Bone marrow (tissue), 2 donors: ENCODE measurements at regions not wholly inside any gene's neighbourhood (a gene's known extent, or its start where the extent isn't known, plus 50 kb on each side); places are given as distances from the start of the nearest gene placed in this dataset.
"Not testable (repeated sequence)": the region's sequence is repeated elsewhere in the genome, so short reads cannot be mapped to it uniquely, and the experiment has no call there.

ENCODE experiments used
- DNase-seq, 2 donors: peaks; one replicate each; lab custom pipeline; 2025; lab: John Stamatoyannopoulos, UW

DNA sequence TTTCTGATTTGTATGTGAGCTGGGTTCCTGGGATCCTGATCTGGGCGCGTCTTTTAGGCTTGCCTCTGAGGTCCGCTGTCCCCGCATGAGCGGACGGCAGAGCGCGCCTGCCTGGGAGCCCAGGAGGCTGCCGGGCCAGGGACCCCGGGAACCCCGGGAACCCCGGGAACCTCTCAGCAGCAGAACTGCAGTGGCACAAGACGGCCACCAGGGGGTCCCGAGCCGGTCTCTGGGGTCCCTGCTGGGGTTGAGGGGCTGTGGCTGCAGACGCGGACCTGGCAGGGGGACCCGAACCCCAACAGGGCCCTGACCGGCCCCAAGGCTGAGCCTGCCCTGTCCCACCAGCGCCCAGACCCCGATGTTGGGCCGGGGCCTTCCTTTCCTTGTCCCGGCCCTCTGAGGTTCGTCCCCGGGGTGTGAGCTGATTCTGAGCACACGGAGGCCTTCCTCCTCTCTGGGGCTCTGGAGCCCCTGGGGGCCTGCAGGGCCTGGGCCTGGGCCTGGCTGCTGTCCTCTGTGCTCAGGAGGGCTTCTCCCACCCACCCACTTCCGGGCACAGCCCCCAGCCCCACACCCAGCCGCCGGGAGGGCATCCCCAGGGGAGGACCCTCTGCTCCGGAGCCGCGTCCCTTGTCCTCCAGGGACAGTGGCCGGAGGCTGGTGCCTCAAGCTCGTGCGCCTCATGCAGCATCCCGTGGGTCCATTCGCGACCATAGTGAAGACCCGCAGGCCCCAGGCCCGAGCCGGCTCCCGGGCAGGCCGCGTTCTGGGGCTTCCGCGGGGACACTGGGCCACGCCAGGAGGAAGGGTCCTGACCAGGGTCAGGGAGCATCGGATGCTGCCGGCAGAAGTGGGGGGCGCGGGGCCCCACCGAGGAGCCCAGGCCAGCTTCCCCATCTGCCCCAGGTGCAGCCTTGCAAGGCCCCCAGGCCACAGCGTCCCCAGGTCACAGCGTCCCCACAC, 152.9 kb downstream of the TMEM121 start:
- not testable (repeated sequence) for DNase-seq

GRCh38 chr14:105679959-105680735, 153.8 kb downstream of the TMEM121 start:
- DNase-seq, result not testable (repeated sequence)

- not testable (repeated sequence) for DNase-seq
These were observed 154.3 kb downstream of the TMEM121 start for GRCh38 chr14:105680736-105681098.

DNA sequence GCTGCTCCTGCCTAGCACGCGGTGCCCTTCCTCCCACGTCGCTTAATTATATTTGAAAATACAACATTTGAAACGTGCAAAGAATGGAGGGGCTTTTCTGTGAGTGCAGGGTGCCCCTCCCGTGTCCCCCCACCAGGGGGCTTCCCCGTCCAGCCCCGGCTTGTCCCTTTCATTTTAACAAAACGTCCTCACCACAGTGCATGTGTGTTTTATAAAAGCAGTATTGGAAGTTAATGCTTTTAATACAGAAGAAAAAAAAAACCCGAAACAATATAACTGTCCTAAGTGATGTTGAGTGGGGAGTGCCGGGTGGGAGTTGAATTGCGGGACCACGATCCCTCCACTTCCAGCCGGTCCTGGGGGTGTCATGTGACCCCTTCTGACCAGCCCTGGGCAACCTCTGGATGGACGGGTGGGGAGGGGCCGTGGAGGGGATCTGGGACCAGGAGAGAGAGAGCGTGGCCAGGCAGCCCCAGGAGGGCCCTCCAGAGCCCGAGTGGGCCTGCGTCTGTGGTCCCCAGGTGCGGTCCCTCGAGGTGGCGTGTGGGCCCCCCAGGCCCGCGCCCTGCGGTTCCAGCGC, 155.3 kb downstream of the TMEM121 start:
- not testable (repeated sequence) for DNase-seq

GRCh38 chr14:105682442-105682841, 156.1 kb downstream of the TMEM121 start:
- not testable (repeated sequence) for DNase-seq

DNA sequence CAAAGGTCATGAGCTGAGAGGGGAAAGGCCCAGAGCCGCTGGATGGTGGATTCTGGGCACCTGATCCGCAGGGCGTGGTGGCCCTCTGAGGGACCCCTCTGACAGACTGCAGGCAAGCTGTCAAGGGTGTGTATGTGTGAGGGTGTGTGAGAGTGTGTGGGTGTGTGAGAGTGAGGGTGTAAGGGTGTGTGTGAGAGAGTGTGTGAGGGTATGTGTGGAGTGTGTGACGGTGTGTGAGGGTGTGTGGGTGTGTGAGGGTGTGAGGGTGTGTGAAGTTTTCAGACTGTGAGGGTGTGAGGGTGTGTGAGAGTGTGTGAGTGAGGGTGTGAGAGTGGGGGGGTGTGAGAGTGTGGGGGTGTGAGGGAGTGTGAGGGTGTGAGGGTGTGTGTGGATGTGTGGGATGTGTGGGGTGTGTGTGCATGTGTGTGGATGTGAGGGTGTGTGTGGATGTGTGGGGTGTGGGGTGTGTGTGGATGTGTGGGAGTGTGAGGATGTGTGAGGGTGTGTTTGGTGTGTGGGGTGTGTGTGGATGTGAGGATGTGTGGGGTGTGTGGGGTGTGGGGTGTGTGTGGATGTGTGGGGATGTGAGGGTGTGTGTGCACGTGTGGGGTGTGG, 156.7 kb downstream of the TMEM121 start:
- no peak for DNase-seq

GRCh38 chr14:105684056-105684455, 157.7 kb downstream of the TMEM121 start:
- not testable (repeated sequence) for DNase-seq

- DNase-seq, result not testable (repeated sequence)
These were observed 158.2 kb downstream of the TMEM121 start for GRCh38 chr14:105684597-105684996.

GRCh38 chr14:105685003-105685402, 158.6 kb downstream of the TMEM121 start:
- DNase-seq, result no peak

- not testable (repeated sequence) for DNase-seq
These were observed 159.2 kb downstream of the TMEM121 start for GRCh38 chr14:105685605-105686004.

GRCh38 chr14:105686050-105686449, 159.7 kb downstream of the TMEM121 start:
- DNase-seq, result not testable (repeated sequence)

GRCh38 chr14:105686462-105687170, 160.2 kb downstream of the TMEM121 start:
- not testable (repeated sequence) for DNase-seq

DNA sequence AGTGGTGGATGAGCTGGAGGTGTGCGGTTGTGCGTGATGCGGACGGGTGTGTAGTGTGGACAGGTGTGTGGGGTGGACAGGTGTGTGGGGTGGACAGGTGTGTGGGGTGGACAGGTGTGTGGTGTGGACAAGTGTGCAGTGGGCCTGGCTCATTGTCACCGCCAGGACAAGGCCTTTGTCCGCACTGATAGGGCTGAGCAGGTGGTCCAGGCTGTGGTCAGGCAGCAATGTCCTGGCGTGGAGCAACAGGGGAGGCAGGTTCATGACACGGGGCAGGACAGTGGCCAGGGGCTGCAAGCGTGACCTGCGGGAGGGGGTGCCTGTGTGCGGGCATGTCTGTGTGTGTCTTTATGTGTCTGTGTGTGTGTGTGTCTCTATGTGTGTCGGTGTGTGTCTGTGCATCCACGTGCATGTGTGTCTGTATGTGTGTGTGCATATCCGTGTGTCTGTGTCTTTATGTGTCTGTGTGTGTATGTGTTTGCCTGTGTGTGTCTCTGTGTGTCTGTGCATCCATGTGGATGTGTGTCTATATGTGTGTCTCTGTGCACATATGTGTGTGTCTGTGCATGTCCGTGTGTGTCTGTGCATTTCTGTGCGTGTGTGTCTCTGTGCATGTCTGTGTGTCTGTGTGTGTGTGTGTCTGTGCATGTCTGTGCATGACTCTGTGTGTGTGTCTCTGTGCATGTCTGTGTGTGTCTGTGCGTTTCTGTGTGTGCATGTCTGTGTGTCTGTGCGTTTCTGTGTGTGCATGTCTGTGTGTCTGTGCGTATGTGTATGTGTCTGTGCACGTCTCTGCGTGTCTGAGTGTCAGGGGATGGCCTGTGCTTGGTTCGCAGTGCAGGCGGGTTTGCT, 161.0 kb downstream of the TMEM121 start:
- not testable (repeated sequence) for DNase-seq

GRCh38 chr14:105688023-105688351, 161.6 kb downstream of the TMEM121 start:
- DNase-seq, result not testable (repeated sequence)

- DNase-seq, result not testable (repeated sequence)
These were observed 162.4 kb downstream of the TMEM121 start for GRCh38 chr14:105688664-105689221.

DNA sequence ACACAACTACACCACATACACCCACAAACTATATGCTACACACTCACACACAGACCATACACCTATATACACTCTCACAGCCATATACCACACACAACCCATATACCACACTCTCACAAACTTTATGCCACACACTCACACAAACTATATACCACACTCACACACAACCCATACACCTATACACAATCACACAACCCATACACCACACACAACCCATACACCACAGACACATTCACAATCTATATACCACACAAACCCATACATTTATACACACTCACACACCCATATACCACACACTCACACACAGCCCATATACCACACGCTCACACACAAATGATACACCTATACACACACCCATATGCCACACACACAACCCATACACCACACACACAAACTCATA, 163.3 kb downstream of the TMEM121 start:
- DNase-seq, result no peak

GRCh38 chr14:105690671-105691070, 164.3 kb downstream of the TMEM121 start:
- no peak for DNase-seq

GRCh38 chr14:105691321-105692109, 165.1 kb downstream of the TMEM121 start:
- DNase-seq, result not testable (repeated sequence)

- DNase-seq, result not testable (repeated sequence)
These were observed 165.8 kb downstream of the TMEM121 start for GRCh38 chr14:105692110-105692685.
